HL-60 (cell line): ENCODE measurements at regions not wholly inside any gene's neighbourhood (a gene's known extent, or its start where the extent isn't known, plus 50 kb on each side); places are given as distances from the start of the nearest gene placed in this dataset.

Source experiments
- DNase-seq, 2 experiments: peaks; one replicate each; pipeline ENCODE4 v3.0.0-alpha.2; 2010 to 2020; ENCODE audit warnings: low read depth in 1 of 2, low spot score in 1 of 2
- H3K27ac ChIP-seq: fragments of 250-450 bp; sonication (Bioruptor Pico); replicated peaks from 2 replicates; pipeline ENCODE4 v1.5.1; 2020; ENCODE audit warnings: mild to moderate bottlenecking, moderate library complexity
- H3K27me3 ChIP-seq: fragments of 250-450 bp; sonication (Bioruptor Pico); 2 replicates; pipeline ENCODE4 v1.5.1; 2021; ENCODE audit warnings: mild to moderate bottlenecking, moderate library complexity; ENCODE audit not compliant: insufficient read depth, poor library complexity, severe bottlenecking
- H3K4me3 ChIP-seq: replicated peaks from 2 replicates; pipeline ENCODE4 v1.5.1; 2011; ENCODE audit warnings: mild to moderate bottlenecking, control low read depth, low read length; ENCODE audit not compliant: insufficient read depth
- GABPA ChIP-seq: IDR thresholded peaks from 2 replicates; pipeline ENCODE4 v1.6.1; 2012; ENCODE audit warnings: low read depth
- POLR2AphosphoS5 ChIP-seq: IDR thresholded peaks from 2 replicates; pipeline ENCODE4 v1.6.1; 2012; ENCODE audit warnings: low read depth
- SPI1 ChIP-seq: IDR thresholded peaks from 2 replicates; pipeline ENCODE4 v1.6.1; 2012; ENCODE audit warnings: low read depth, mild to moderate bottlenecking, borderline replicate concordance
- TF ChIP-seq, protein P1 (sequence below): IDR thresholded peaks from one replicate; pipeline ENCODE4 v1.5.1; 2011; ENCODE audit warnings: low read length, control low read depth, inconsistent platforms; ENCODE audit not compliant: insufficient read depth
- TF ChIP-seq, protein P2 (sequence below): IDR thresholded peaks from 2 replicates; pipeline ENCODE4 v1.6.1; 2012; ENCODE audit warnings: low read depth; ENCODE audit not compliant: insufficient replicate concordance

GRCh38 chr7:53993224-53993623 lies 549.0 kb upstream of the VSTM2A start:
- no peak overlapping the region for H3K27ac ChIP-seq
- DNase-seq = no peak
- H3K4me3 ChIP-seq = no peak overlapping the region
- TF ChIP-seq GABPA (no peak), POLR2AphosphoS5 (no peak), SPI1 (no peak)
- TF ChIP-seq, protein P1, sequence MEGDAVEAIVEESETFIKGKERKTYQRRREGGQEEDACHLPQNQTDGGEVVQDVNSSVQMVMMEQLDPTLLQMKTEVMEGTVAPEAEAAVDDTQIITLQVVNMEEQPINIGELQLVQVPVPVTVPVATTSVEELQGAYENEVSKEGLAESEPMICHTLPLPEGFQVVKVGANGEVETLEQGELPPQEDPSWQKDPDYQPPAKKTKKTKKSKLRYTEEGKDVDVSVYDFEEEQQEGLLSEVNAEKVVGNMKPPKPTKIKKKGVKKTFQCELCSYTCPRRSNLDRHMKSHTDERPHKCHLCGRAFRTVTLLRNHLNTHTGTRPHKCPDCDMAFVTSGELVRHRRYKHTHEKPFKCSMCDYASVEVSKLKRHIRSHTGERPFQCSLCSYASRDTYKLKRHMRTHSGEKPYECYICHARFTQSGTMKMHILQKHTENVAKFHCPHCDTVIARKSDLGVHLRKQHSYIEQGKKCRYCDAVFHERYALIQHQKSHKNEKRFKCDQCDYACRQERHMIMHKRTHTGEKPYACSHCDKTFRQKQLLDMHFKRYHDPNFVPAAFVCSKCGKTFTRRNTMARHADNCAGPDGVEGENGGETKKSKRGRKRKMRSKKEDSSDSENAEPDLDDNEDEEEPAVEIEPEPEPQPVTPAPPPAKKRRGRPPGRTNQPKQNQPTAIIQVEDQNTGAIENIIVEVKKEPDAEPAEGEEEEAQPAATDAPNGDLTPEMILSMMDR = no peak
- TF ChIP-seq, protein P2, sequence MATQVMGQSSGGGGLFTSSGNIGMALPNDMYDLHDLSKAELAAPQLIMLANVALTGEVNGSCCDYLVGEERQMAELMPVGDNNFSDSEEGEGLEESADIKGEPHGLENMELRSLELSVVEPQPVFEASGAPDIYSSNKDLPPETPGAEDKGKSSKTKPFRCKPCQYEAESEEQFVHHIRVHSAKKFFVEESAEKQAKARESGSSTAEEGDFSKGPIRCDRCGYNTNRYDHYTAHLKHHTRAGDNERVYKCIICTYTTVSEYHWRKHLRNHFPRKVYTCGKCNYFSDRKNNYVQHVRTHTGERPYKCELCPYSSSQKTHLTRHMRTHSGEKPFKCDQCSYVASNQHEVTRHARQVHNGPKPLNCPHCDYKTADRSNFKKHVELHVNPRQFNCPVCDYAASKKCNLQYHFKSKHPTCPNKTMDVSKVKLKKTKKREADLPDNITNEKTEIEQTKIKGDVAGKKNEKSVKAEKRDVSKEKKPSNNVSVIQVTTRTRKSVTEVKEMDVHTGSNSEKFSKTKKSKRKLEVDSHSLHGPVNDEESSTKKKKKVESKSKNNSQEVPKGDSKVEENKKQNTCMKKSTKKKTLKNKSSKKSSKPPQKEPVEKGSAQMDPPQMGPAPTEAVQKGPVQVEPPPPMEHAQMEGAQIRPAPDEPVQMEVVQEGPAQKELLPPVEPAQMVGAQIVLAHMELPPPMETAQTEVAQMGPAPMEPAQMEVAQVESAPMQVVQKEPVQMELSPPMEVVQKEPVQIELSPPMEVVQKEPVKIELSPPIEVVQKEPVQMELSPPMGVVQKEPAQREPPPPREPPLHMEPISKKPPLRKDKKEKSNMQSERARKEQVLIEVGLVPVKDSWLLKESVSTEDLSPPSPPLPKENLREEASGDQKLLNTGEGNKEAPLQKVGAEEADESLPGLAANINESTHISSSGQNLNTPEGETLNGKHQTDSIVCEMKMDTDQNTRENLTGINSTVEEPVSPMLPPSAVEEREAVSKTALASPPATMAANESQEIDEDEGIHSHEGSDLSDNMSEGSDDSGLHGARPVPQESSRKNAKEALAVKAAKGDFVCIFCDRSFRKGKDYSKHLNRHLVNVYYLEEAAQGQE = no peak
- H3K27me3 ChIP-seq = no peaks in the 10 kb centered on the region

GRCh38 chr7:53996876-53997275 lies 545.3 kb upstream of the VSTM2A start:
- TF ChIP-seq, protein P2 = no peak
- no peak for TF ChIP-seq POLR2AphosphoS5
- TF ChIP-seq GABPA = no peak
- TF ChIP-seq, protein P1 = no peak
- no peak for TF ChIP-seq SPI1
- Histone ChIP-seq H3K27ac (no peak overlapping the region), H3K4me3 (no peak overlapping the region), H3K27me3 (no peaks in the 10 kb centered on the region)
- no peak for DNase-seq

DNA sequence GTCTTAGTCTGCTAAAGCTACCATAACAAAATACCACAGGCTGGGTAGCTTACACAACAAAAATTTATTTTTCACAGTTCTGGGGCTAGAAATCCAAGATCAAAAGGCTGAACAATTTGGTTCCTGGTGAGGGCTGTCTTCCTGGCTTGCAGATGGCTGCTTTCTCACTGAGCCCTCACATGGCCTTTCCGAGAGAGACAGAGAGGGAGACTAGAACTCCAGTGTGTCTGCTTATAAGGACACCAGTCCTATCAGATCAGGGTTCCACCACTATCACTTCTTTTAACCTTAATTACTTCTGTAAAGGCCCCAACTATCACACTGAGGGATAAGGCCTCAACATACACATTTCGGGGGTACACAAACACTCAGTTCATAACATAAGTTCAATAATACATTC lies 527.4 kb upstream of the VSTM2A start:
- DNase-seq = no peak
- Histone ChIP-seq H3K4me3 (no peak overlapping the region), H3K27me3 (no peaks in the 10 kb centered on the region), H3K27ac (no peak overlapping the region)
- TF ChIP-seq, protein P1 = no peak
- TF ChIP-seq SPI1 = no peak
- TF ChIP-seq, protein P2 = no peak
- no peak for TF ChIP-seq POLR2AphosphoS5
- no peak for TF ChIP-seq GABPA
